ENCODE measurements at regions not wholly inside any gene's neighbourhood (a gene's known extent, or its start where the extent isn't known, plus 50 kb on each side); places are given as distances from the start of the nearest gene placed in this dataset.
"Not testable (repeated sequence)": the region's sequence is repeated elsewhere in the genome, so short reads cannot be mapped to it uniquely, and the experiment has no call there.

DNA sequence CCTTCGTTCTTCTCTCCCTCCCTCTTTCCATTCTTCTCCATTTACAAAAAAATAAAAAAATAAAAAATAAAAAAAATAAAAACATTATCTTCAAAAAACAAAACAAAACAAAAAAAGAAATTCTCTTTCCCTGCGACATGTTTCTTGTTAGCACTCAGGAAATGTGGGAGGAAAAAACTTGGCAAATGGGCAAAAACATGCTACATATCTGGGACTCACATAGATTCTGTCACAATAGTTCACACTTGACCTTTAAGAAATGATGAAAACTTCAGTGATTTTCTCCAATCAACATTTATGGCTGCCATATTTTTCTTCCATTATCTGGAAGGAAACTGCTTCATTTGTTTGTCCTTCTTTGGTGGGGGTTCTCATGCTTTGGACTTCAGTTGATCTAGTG, 109.3 kb downstream of the PRKAB2 start:
- no peak for DNase-seq (ENCODE audit: low read depth)

GRCh38 chr1:147061880-147062279, 110.4 kb downstream of the PRKAB2 start:
- DNase-seq (ENCODE audit: low read depth): not testable (repeated sequence)

- no peak for DNase-seq (ENCODE audit: low read depth)
These were observed 115.1 kb downstream of the NBPF12 start for GRCh38 chr1:147053269-147053668.

DNA sequence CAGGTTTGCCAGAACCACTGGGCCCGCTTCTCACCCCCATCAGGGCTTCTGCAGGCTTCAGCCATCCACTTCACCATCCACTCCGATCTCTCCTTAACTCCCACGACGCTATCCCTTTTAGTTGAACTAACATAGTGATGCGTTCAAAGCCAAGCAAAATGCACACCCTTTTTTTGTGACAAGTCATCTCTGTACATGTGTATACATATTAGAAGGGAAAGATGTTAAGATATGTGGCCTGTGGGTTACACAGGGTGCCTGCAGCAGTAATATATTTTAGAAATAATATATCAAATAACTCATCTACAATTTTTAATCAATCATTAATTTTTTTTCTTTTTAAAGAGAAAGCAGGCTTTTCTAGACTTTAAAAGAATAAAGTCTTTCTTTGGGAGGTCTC, 114.6 kb downstream of the NBPF12 start:
- DNase-seq (ENCODE audit: low read depth): no peak

DNA sequence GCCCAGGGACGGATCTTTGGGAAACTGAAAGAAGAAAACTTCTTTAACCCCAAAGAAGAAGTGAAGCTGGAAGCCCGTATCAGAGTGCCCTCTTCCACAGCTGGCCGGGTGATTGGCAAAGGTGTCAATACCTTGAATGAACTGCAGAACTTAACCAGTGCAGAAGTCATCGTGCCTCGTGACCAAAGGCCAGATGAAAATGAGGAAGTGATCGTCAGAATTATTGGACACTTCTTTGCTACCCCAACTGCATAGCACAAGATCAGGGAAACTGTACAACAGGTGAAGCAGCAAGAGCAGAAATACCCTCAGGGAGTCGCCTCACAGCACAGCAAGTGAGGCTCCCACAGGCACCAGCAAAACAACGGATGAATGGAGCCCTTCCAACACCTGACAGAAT, 114.0 kb downstream of the NBPF12 start:
- DNase-seq (ENCODE audit: low read depth): no peak

DNA sequence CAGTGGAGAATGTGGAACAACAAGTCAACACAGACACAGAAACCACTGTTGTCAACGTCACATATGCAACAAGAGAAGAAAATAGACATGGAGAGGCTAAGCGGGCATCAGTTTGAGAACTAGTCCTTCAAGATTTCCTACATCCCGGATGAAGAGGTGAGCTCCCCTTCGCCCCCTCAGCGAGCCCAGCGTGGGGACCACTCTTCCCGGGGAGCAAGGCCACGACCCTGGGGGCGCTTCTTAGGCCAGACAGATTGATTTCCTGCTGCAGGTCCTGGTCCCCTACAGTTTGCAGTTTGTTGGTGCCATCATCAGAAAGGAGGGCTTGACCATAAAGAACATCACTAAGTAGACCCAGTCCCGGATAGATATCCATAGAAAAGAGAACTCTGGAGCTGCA, 113.0 kb downstream of the NBPF12 start:
- no peak for DNase-seq (ENCODE audit: low read depth)

DNA sequence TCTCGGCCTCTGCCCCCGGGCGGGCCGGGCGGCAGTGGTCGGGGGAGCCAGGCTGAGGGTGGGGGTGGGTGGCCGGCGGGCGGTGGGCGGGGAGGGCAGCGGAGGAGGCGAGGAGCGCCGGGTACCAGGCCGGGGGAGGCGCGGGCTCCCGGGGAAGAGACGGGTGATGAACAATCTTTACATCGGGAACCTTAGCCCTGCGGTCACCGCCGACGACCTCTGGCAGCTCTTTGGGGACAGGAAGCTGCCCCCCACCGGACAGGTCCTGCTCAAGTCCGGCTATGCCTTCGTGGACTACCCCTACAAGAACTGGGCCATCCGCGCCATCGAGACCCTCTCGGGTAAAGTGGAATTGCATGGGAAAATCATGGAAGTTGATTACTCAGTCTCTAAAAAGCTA, 112.5 kb downstream of the NBPF12 start:
- DNase-seq (ENCODE audit: low read depth): no peak

DNA sequence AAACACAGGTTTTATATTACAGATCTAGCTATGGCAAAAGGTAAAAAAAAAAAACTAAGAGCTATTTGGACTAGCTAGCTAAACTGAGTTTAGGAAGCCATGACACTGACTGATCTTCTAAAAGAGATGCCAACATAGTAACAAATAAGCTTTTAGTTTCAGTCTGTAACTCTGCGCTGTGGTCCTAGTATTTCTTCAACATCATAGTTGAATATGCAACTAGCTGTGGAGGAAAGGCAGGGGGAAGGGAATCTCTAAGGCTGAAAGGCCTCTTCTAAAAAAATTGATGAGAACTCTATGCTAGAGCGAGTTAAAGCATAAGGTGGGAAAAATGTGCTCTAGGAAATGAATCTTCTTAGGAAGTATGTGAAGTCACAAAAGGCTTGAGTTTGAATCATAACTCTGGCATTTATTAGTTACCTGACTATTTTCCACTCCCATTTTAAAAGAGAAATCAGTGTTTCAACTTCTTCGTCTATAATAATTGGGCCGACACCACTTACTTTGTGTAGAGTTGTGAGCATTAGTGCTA, 108.8 kb downstream of the NBPF12 start:
- DNase-seq (ENCODE audit: low read depth): not testable (repeated sequence)

- no peak for DNase-seq (ENCODE audit: low read depth)
These were observed 108.2 kb downstream of the NBPF12 start for GRCh38 chr1:147046189-147046862.

Measured in Daoy (cell line).